Neural cell (in vitro differentiated cells): ENCODE measurements at regions not wholly inside any gene's neighbourhood (a gene's known extent, or its start where the extent isn't known, plus 50 kb on each side); places are given as distances from the start of the nearest gene placed in this dataset.

Experiments
- H2AFZ ChIP-seq: fragments of 200-600, 300-800 bp; sonication (generic), shearing (Covaris generic); 2 replicates; pipeline ENCODE4 v1.6.0; 2014; ENCODE audit warnings: low read depth, mild to moderate bottlenecking, antibody characterized with exemption, low read length, moderate library complexity
- H3F3A ChIP-seq: fragments of 200-600 bp; shearing (Covaris generic); 2 replicates; pipeline ENCODE4 v1.6.1; 2016; ENCODE audit warnings: mild to moderate bottlenecking, moderate library complexity, mixed read lengths, antibody characterized with exemption, low read length; ENCODE audit not compliant: insufficient read depth, poor library complexity, severe bottlenecking
- H3K27ac ChIP-seq: fragments of 200-600, 300-800 bp; sonication (generic), shearing (Covaris generic); 2 replicates; pipeline ENCODE4 v1.5.1; 2014; ENCODE audit warnings: mild to moderate bottlenecking, low read length, moderate library complexity
- H3K27me3 ChIP-seq: fragments of 300-800, 200-600 bp; sonication (generic), shearing (Covaris generic); 2 replicates; pipeline ENCODE4 v1.6.0; 2014; ENCODE audit warnings: mild to moderate bottlenecking, low read depth, low read length, moderate library complexity; ENCODE audit not compliant: insufficient read depth
- H3K36me3 ChIP-seq: fragments of 300-800, 200-600 bp; sonication (generic), shearing (Covaris generic); 2 replicates; pipeline ENCODE4 v1.5.1; 2014; ENCODE audit warnings: mild to moderate bottlenecking, antibody characterized with exemption, low read length, moderate library complexity; ENCODE audit not compliant: insufficient read depth
- H3K4me2 ChIP-seq: fragments of 300-800, 200-600 bp; sonication (generic), shearing (Covaris generic); 2 replicates; pipeline ENCODE4 v1.6.0; 2014; ENCODE audit warnings: mild to moderate bottlenecking, low read length
- H3K4me3 ChIP-seq: fragments of 300-800, 200-600 bp; sonication (generic), shearing (Covaris generic); 2 replicates; pipeline ENCODE4 v1.5.1; 2014; ENCODE audit warnings: mild to moderate bottlenecking, low read length, moderate library complexity
- H3K79me2 ChIP-seq: fragments of 200-600 bp; shearing (Covaris generic); replicated peaks from 2 replicates; pipeline ENCODE4 v1.6.0; 2014; ENCODE audit warnings: mild to moderate bottlenecking, low read length, moderate library complexity; ENCODE audit not compliant: insufficient read depth
- H3K9ac ChIP-seq: fragments of 300-800, 200-600 bp; sonication (generic), shearing (Covaris generic); 2 replicates; pipeline ENCODE4 v1.6.1; 2016; ENCODE audit warnings: mild to moderate bottlenecking, low read length, mixed read lengths
- H3K9me2 ChIP-seq: fragments of 200-600 bp; shearing (Covaris generic); 2 replicates; pipeline ENCODE4 v1.6.1; 2016; ENCODE audit warnings: mild to moderate bottlenecking, low read length, mixed read lengths; ENCODE audit not compliant: insufficient read depth
- H3K9me3 ChIP-seq: fragments of 200-600, 300-800 bp; sonication (generic), shearing (Covaris generic); 2 replicates; pipeline ENCODE4 v1.6.1; 2016; ENCODE audit warnings: mild to moderate bottlenecking, mixed run types, low read length, moderate library complexity, mixed read lengths
- H4K20me1 ChIP-seq: fragments of 200-600 bp; shearing (Covaris generic); 2 replicates; pipeline ENCODE4 v1.6.1; 2016; ENCODE audit warnings: mild to moderate bottlenecking, mixed run types; ENCODE audit not compliant: insufficient read depth
- EZH2 ChIP-seq: fragments of 200-600, 300-800 bp; shearing (Covaris generic), sonication (generic); IDR thresholded peaks from 2 replicates; pipeline ENCODE4 v1.6.1; 2014; ENCODE audit warnings: antibody characterized with exemption, low read length, borderline replicate concordance, mild to moderate bottlenecking; ENCODE audit not compliant: insufficient read depth, poor library complexity, severe bottlenecking
- MXI1 ChIP-seq: fragments of 450-650 bp; conservative IDR thresholded peaks from 2 replicates; pipeline ENCODE4 v1.6.1; 2014; ENCODE audit warnings: antibody characterized with exemption, mild to moderate bottlenecking; ENCODE audit not compliant: poor library complexity, severe bottlenecking
- POLR2AphosphoS5 ChIP-seq: IDR thresholded peaks from 2 replicates; pipeline ENCODE4 v1.6.1; 2012
- RAD21 ChIP-seq: fragments of 450-650 bp; conservative IDR thresholded peaks from 2 replicates; pipeline ENCODE4 v1.6.1; 2014; ENCODE audit warnings: antibody characterized with exemption, mild to moderate bottlenecking, moderate library complexity
- SMC3 ChIP-seq: fragments of 450-650 bp; conservative IDR thresholded peaks from 2 replicates; pipeline ENCODE4 v1.6.1; 2014; ENCODE audit warnings: antibody characterized with exemption, mild to moderate bottlenecking, moderate library complexity; ENCODE audit not compliant: poor library complexity
- TAF1 ChIP-seq: IDR thresholded peaks from 2 replicates; pipeline ENCODE4 v1.6.1; 2012; ENCODE audit warnings: low read depth
- TF ChIP-seq, protein P1 (sequence below): IDR thresholded peaks from 2 replicates; pipeline ENCODE4 v1.6.1; 2012; ENCODE audit warnings: borderline replicate concordance
- TF ChIP-seq, protein P2 (sequence below): fragments of 450-650 bp; IDR thresholded peaks from 2 replicates; pipeline ENCODE4 v1.5.1; 2014; ENCODE audit warnings: antibody characterized with exemption, mild to moderate bottlenecking, moderate library complexity; ENCODE audit not compliant: poor library complexity, severe bottlenecking

- Histone ChIP-seq H3K27ac (no peak overlapping the region), H3F3A (no peaks in the 10 kb centered on the region), H3K9ac (no peak overlapping the region), H2AFZ (no peak overlapping the region), H4K20me1 (no peaks in the 10 kb centered on the region), H3K27me3 (no peaks in the 10 kb centered on the region), H3K9me3 (no peaks in the 10 kb centered on the region), H3K36me3 (no peaks in the 10 kb centered on the region), H3K4me3 (no peak overlapping the region), H3K79me2 (no peaks in the 10 kb centered on the region), H3K4me2 (no peak overlapping the region), H3K9me2 (no peaks in the 10 kb centered on the region)
- TF ChIP-seq EZH2 (no peak), TAF1 (no peak), SMC3 (no peak)
Measured at GRCh38 chr9:13410566-13411031, 131.1 kb upstream of the MPDZ start.

DNA sequence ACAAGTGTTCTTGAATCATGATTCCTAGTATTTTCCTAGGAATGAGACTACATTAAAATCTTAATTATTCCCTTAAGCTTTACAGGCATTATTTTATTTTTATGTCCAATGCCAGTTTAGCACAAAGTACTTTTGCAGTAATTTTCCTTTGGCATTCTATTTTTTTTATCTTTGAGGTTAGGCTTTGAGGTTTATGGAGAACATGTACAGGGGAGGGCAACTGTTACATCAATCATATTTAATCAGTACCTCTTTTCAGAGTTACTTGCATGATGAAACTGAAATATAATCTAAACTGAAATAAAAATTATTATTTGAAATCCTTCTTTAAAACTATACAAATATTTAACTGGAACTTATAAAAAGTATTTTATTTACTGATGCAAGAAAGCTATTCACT lies 118.2 kb upstream of the MPDZ start:
- no peaks in the 10 kb centered on the region for H3K36me3 ChIP-seq

More for the DNA sequence above, 118.2 kb upstream of the MPDZ start:
- Histone ChIP-seq H3K27ac (no peak overlapping the region), H3F3A (no peaks in the 10 kb centered on the region), H3K9me2 (no peaks in the 10 kb centered on the region), H3K9ac (no peak overlapping the region), H3K4me3 (no peak overlapping the region), H3K4me2 (no peak overlapping the region), H4K20me1 (no peaks in the 10 kb centered on the region), H2AFZ (no peak overlapping the region), H3K27me3 (no peaks in the 10 kb centered on the region), H3K9me3 (no peaks in the 10 kb centered on the region), H3K79me2 (no peaks in the 10 kb centered on the region)
- no peak for TF ChIP-seq POLR2AphosphoS5
- TF ChIP-seq MXI1: no peak
- TF ChIP-seq, protein P1, sequence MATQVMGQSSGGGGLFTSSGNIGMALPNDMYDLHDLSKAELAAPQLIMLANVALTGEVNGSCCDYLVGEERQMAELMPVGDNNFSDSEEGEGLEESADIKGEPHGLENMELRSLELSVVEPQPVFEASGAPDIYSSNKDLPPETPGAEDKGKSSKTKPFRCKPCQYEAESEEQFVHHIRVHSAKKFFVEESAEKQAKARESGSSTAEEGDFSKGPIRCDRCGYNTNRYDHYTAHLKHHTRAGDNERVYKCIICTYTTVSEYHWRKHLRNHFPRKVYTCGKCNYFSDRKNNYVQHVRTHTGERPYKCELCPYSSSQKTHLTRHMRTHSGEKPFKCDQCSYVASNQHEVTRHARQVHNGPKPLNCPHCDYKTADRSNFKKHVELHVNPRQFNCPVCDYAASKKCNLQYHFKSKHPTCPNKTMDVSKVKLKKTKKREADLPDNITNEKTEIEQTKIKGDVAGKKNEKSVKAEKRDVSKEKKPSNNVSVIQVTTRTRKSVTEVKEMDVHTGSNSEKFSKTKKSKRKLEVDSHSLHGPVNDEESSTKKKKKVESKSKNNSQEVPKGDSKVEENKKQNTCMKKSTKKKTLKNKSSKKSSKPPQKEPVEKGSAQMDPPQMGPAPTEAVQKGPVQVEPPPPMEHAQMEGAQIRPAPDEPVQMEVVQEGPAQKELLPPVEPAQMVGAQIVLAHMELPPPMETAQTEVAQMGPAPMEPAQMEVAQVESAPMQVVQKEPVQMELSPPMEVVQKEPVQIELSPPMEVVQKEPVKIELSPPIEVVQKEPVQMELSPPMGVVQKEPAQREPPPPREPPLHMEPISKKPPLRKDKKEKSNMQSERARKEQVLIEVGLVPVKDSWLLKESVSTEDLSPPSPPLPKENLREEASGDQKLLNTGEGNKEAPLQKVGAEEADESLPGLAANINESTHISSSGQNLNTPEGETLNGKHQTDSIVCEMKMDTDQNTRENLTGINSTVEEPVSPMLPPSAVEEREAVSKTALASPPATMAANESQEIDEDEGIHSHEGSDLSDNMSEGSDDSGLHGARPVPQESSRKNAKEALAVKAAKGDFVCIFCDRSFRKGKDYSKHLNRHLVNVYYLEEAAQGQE: no peak
- TF ChIP-seq RAD21: no peak
- no peak for TF ChIP-seq TAF1
- TF ChIP-seq, protein P2, sequence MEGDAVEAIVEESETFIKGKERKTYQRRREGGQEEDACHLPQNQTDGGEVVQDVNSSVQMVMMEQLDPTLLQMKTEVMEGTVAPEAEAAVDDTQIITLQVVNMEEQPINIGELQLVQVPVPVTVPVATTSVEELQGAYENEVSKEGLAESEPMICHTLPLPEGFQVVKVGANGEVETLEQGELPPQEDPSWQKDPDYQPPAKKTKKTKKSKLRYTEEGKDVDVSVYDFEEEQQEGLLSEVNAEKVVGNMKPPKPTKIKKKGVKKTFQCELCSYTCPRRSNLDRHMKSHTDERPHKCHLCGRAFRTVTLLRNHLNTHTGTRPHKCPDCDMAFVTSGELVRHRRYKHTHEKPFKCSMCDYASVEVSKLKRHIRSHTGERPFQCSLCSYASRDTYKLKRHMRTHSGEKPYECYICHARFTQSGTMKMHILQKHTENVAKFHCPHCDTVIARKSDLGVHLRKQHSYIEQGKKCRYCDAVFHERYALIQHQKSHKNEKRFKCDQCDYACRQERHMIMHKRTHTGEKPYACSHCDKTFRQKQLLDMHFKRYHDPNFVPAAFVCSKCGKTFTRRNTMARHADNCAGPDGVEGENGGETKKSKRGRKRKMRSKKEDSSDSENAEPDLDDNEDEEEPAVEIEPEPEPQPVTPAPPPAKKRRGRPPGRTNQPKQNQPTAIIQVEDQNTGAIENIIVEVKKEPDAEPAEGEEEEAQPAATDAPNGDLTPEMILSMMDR: no peak
- TF ChIP-seq SMC3: no peak
